ENCODE measurements at regions not wholly inside any gene's neighbourhood (a gene's known extent, or its start where the extent isn't known, plus 50 kb on each side); places are given as distances from the start of the nearest gene placed in this dataset.
"Not testable (repeated sequence)": the region's sequence is repeated elsewhere in the genome, so short reads cannot be mapped to it uniquely, and the experiment has no call there.

DNA sequence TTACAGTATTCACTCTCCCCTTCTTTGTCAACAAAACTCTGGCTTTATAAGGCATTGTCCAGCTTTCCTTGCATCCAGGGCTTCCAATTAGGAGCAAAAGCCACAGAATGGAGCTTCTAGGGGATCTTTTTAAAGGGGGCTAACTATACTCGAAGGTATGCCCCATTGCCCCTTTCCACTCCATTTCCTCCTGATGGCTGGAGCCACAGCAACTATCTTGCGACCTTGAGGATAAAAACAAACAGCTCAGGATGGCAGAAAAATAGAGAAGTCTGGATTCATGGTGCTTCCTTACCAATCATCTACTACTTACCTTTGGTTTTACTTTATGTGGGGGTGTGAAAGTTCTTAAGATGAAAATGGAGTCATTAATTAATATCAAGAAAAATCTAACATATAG, 206.3 kb upstream of the PODXL start:
- Histone ChIP-seq H3K4me1 (ENCODE audit: control insufficient read depth, extremely low read depth, insufficient read depth, low read length) (no peaks in the 10 kb centered on the region), H3K9me3 (replicated peaks; ENCODE audit: control insufficient read depth, insufficient read depth, low read length) (no peaks in the 10 kb centered on the region), H4K20me1 (replicated peaks; ENCODE audit: control insufficient read depth, extremely low read depth, insufficient read depth, low read length) (no peaks in the 10 kb centered on the region), H3K79me2 (ENCODE audit: control insufficient read depth, insufficient read depth, low read length) (no peaks in the 10 kb centered on the region), H3K4me2 (ENCODE audit: insufficient read depth, low read length) (no peak overlapping the region), H2AFZ (ENCODE audit: low read depth, low read length) (no peak overlapping the region), H3K4me3 (replicated peaks in 1 of 3; ENCODE audit: insufficient read depth in 1 of 3, low read depth in 1 of 3, low read length in 3 of 3) (no peak overlapping the region), H3K9me1 (replicated peaks; ENCODE audit: control insufficient read depth, extremely low read depth, insufficient read depth, low read length) (no peaks in the 10 kb centered on the region), H3K27me3 (ENCODE audit: control insufficient read depth in 2 of 2, insufficient read depth in 2 of 2, low read length in 2 of 2) (peaks cover 5% of the 10 kb centered on the region in 2 experiments), H3K36me3 (ENCODE audit: control insufficient read depth in 2 of 2, extremely low read depth in 1 of 2, insufficient read depth in 2 of 2, low read length in 2 of 2) (no peaks in the 10 kb centered on the region), H3K9ac (replicated peaks; ENCODE audit: extremely low read depth, insufficient read depth, low read length) (no peak overlapping the region), H3K27ac (ENCODE audit: insufficient read depth, low read depth, low read length) (no peak overlapping the region)
- no TSS peak for BruUV-seq (replicated peaks)
- dilution Hi-C loops (cut with MboI; ENCODE audit: extremely low pct_ligation_motif_present, low sequenced_read_pairs): no loop called here
- intact Hi-C loops (cut with micrococcal nuclease): no loop called here
- FAIRE-seq (no peak), DNase-seq (ENCODE audit: low read depth, low spot score) (no peak)
- POLR2A ChIA-PET: no interaction called here
- CTCF ChIA-PET: no interaction called here
- TF ChIP-seq JUN (IDR thresholded peaks at IDR 0.05; ENCODE audit: borderline replicate concordance, insufficient read depth, insufficient read length, low read depth) (no peak), EZH2 (IDR thresholded peaks at IDR 0.05; ENCODE audit: borderline replicate concordance, low read depth, low read length, severe bottlenecking) (no peak), FOS (IDR thresholded peaks at IDR 0.05; ENCODE audit: borderline replicate concordance, insufficient read depth, low read length) (no peak), MYC (IDR thresholded peaks at IDR 0.05; ENCODE audit: low read depth, low read length) (no peak), GATA2 (IDR thresholded peaks at IDR 0.05; ENCODE audit: insufficient read depth, insufficient read length, low read depth, low read length) (no peak), POLR2A (IDR thresholded peaks at IDR 0.05; ENCODE audit: low read depth, low read length) (no peak), POLR2AphosphoS5 (IDR thresholded peaks at IDR 0.05; ENCODE audit: insufficient read depth, low read depth, low read length) (no peak)
- TF ChIP-seq, protein P1, sequence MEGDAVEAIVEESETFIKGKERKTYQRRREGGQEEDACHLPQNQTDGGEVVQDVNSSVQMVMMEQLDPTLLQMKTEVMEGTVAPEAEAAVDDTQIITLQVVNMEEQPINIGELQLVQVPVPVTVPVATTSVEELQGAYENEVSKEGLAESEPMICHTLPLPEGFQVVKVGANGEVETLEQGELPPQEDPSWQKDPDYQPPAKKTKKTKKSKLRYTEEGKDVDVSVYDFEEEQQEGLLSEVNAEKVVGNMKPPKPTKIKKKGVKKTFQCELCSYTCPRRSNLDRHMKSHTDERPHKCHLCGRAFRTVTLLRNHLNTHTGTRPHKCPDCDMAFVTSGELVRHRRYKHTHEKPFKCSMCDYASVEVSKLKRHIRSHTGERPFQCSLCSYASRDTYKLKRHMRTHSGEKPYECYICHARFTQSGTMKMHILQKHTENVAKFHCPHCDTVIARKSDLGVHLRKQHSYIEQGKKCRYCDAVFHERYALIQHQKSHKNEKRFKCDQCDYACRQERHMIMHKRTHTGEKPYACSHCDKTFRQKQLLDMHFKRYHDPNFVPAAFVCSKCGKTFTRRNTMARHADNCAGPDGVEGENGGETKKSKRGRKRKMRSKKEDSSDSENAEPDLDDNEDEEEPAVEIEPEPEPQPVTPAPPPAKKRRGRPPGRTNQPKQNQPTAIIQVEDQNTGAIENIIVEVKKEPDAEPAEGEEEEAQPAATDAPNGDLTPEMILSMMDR (IDR thresholded peaks at IDR 0.05; ENCODE audit: extremely low read depth in 1 of 2, insufficient read depth in 1 of 2, low read depth in 1 of 2, low read length in 2 of 2): no peak
- TF ChIP-seq, protein P2, sequence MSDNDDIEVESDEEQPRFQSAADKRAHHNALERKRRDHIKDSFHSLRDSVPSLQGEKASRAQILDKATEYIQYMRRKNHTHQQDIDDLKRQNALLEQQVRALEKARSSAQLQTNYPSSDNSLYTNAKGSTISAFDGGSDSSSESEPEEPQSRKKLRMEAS (IDR thresholded peaks at IDR 0.05; ENCODE audit: insufficient read depth, insufficient read length): no peak

DNA sequence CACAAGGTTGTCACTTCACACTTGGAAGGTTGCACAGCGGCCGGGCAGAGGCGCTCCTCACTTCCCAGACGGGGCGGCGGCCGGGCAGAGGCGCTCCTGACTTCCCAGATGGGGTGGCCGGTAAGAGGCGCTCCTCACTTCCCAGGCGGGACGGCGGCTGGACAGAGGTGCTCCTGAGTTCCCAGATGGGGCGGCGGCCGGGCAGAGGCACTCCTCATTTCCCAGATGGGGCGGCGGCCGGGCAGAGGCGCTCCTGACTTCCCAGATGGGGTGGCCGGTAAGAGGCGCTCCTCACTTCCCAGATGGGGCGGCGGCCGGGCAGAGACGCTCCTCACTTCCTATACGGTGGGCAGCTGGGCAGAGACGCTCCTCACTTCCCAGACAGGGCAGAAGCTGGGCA, 199.4 kb upstream of the PODXL start:
- DNase-seq (ENCODE audit: low read depth, low spot score); H3K4me3 ChIP-seq (replicated peaks in 1 of 3; ENCODE audit: insufficient read depth in 1 of 3, low read depth in 1 of 3, low read length in 3 of 3); POLR2A ChIA-PET; intact Hi-C loops (cut with micrococcal nuclease); H4K20me1 ChIP-seq (replicated peaks; ENCODE audit: control insufficient read depth, extremely low read depth, insufficient read depth, low read length); dilution Hi-C loops (cut with MboI; ENCODE audit: extremely low pct_ligation_motif_present, low sequenced_read_pairs); BruUV-seq (replicated peaks); H3K79me2 ChIP-seq (ENCODE audit: control insufficient read depth, insufficient read depth, low read length); H3K4me2 ChIP-seq (ENCODE audit: insufficient read depth, low read length); FAIRE-seq; H3K4me1 ChIP-seq (ENCODE audit: control insufficient read depth, extremely low read depth, insufficient read depth, low read length); H2AFZ ChIP-seq (ENCODE audit: low read depth, low read length); H3K9ac ChIP-seq (replicated peaks; ENCODE audit: extremely low read depth, insufficient read depth, low read length); H3K27me3 ChIP-seq (ENCODE audit: control insufficient read depth in 2 of 2, insufficient read depth in 2 of 2, low read length in 2 of 2); H3K27ac ChIP-seq (ENCODE audit: insufficient read depth, low read depth, low read length); H3K9me1 ChIP-seq (replicated peaks; ENCODE audit: control insufficient read depth, extremely low read depth, insufficient read depth, low read length); H3K36me3 ChIP-seq (ENCODE audit: control insufficient read depth in 2 of 2, extremely low read depth in 1 of 2, insufficient read depth in 2 of 2, low read length in 2 of 2); H3K9me3 ChIP-seq (replicated peaks; ENCODE audit: control insufficient read depth, insufficient read depth, low read length): not testable (repeated sequence)
- CTCF ChIA-PET: interaction anchor here (0.9 kb wide), 1 partner anchor 11 kb away, joined by 3 read pairs; no protein-coding TSS in a partner anchor
